Keratinocyte (primary cell): ENCODE measurements at regions not wholly inside any gene's neighbourhood (a gene's known extent, or its start where the extent isn't known, plus 50 kb on each side); places are given as distances from the start of the nearest gene placed in this dataset.
"Not testable (repeated sequence)": the region's sequence is repeated elsewhere in the genome, so short reads cannot be mapped to it uniquely, and the experiment has no call there.

ENCODE experiments used
- DNase-seq: peaks from one replicate; pipeline ENCODE4 v3.0.0-alpha.2; 2011; ENCODE audit warnings: low read depth, missing footprints, low spot score
- FAIRE-seq: peaks from 2 replicates; lab custom pipeline; 2011; peaks lifted over from hg19 to GRCh38; lab: Jason Lieb, UNC
- H2AFZ ChIP-seq: 2 replicates; pipeline ENCODE4 v1.6.0; 2012; ENCODE audit warnings: low read length, control low read depth, inconsistent platforms; ENCODE audit not compliant: control insufficient read depth
- H3K27ac ChIP-seq: 2 replicates; pipeline ENCODE4 v1.5.1; 2011; ENCODE audit warnings: low read length; ENCODE audit not compliant: control insufficient read depth, insufficient read depth
- H3K27me3 ChIP-seq: 3 replicates; pipeline ENCODE4 v1.6.0; 2011; ENCODE audit warnings: low read length; ENCODE audit not compliant: control insufficient read depth, insufficient read depth; ENCODE audit errors: extremely low read depth
- H3K36me3 ChIP-seq, 2 experiments: 2 replicates in 1 of 2; 3 replicates in 1 of 2; pipeline ENCODE4 v1.5.1; 2011; ENCODE audit warnings: low read length in 2 of 2, mild to moderate bottlenecking in 1 of 2; ENCODE audit not compliant: control insufficient read depth in 2 of 2, insufficient read depth in 2 of 2; ENCODE audit errors: extremely low read depth in 1 of 2
- H3K4me1 ChIP-seq: 3 replicates; pipeline ENCODE4 v1.5.1; 2011; ENCODE audit warnings: low read length; ENCODE audit not compliant: control insufficient read depth, insufficient read depth; ENCODE audit errors: extremely low read depth
- H3K4me2 ChIP-seq: 3 replicates; pipeline ENCODE4 v1.6.0; 2011; ENCODE audit warnings: low read depth, low read length; ENCODE audit not compliant: control insufficient read depth, insufficient read depth; ENCODE audit errors: extremely low read depth
- H3K4me3 ChIP-seq, 3 experiments: fragments of 200-600 bp in 1 of 3; sonication (generic) in 1 of 3; 2 replicates in 2 of 3; 3 replicates in 1 of 3; pipeline ENCODE4 v1.5.1; 2011 to 2016; ENCODE audit warnings: low read length in 3 of 3, mild to moderate bottlenecking in 3 of 3, control low read depth in 2 of 3, inconsistent platforms in 1 of 3, low read depth in 1 of 3, mixed read lengths in 1 of 3, mixed run types in 1 of 3, moderate library complexity in 1 of 3; ENCODE audit not compliant: control insufficient read depth in 2 of 3, insufficient read depth in 2 of 3; ENCODE audit errors: extremely low read depth in 1 of 3
- H3K79me2 ChIP-seq: 2 replicates; pipeline ENCODE4 v1.6.0; 2012; ENCODE audit warnings: low read length; ENCODE audit not compliant: control insufficient read depth, insufficient read depth
- H3K9ac ChIP-seq: 3 replicates; pipeline ENCODE4 v1.6.0; 2011; ENCODE audit warnings: low read length; ENCODE audit not compliant: control insufficient read depth, insufficient read depth; ENCODE audit errors: extremely low read depth
- H3K9me1 ChIP-seq: 3 replicates; pipeline ENCODE4 v1.6.0; 2011; ENCODE audit warnings: low read length; ENCODE audit not compliant: control insufficient read depth, insufficient read depth; ENCODE audit errors: extremely low read depth
- H3K9me3 ChIP-seq: 2 replicates; pipeline ENCODE4 v1.5.1; 2012; ENCODE audit warnings: low read depth, low read length; ENCODE audit not compliant: control insufficient read depth
- H4K20me1 ChIP-seq: 3 replicates; pipeline ENCODE4 v1.6.0; 2011; ENCODE audit warnings: low read length; ENCODE audit not compliant: control insufficient read depth, insufficient read depth; ENCODE audit errors: extremely low read depth
- EZH2 ChIP-seq: IDR thresholded peaks from one replicate; pipeline ENCODE4 v1.6.1; 2012; ENCODE audit warnings: inconsistent platforms, mild to moderate bottlenecking, low read length, moderate library complexity
- dilution Hi-C: fragments of 300-500 bp; cut with MboI; formaldehyde crosslinking; loops from one replicate; pipeline ENCODE4 v1.7.0; 2020; ENCODE audit warnings: low sequenced_read_pairs; ENCODE audit not compliant: extremely low pct_ligation_motif_present
- TF ChIP-seq, protein P1 (sequence below), 3 experiments: IDR thresholded peaks in 1 of 3; conservative IDR thresholded peaks in 1 of 3; optimal IDR thresholded peaks in 1 of 3; 2 replicates in 2 of 3; 3 replicates in 1 of 3; pipeline versions ENCODE3 to v1.5.1; 2011; ENCODE audit warnings: low read length in 3 of 3, mild to moderate bottlenecking in 3 of 3, moderate library complexity in 2 of 3, control low read depth in 1 of 3, inconsistent platforms in 1 of 3; ENCODE audit not compliant: insufficient read depth in 2 of 3; ENCODE audit errors: extremely low read depth in 1 of 3

- Histone ChIP-seq H2AFZ (no peak overlapping the region), H3K4me3 (no peak overlapping the region), H3K9ac (no peak overlapping the region), H3K9me1 (no peaks in the 10 kb centered on the region), H3K9me3 (no peaks in the 10 kb centered on the region), H3K27me3 (no peaks in the 10 kb centered on the region), H3K36me3 (no peaks in the 10 kb centered on the region), H3K4me1 (no peaks in the 10 kb centered on the region), H3K27ac (no peak overlapping the region), H4K20me1 (no peaks in the 10 kb centered on the region), H3K79me2 (no peaks in the 10 kb centered on the region), H3K4me2 (no peak overlapping the region)
- FAIRE-seq (no peak), DNase-seq (no peak)
- dilution Hi-C loops: no loop called here
- no peak for TF ChIP-seq EZH2
- TF ChIP-seq, protein P1, sequence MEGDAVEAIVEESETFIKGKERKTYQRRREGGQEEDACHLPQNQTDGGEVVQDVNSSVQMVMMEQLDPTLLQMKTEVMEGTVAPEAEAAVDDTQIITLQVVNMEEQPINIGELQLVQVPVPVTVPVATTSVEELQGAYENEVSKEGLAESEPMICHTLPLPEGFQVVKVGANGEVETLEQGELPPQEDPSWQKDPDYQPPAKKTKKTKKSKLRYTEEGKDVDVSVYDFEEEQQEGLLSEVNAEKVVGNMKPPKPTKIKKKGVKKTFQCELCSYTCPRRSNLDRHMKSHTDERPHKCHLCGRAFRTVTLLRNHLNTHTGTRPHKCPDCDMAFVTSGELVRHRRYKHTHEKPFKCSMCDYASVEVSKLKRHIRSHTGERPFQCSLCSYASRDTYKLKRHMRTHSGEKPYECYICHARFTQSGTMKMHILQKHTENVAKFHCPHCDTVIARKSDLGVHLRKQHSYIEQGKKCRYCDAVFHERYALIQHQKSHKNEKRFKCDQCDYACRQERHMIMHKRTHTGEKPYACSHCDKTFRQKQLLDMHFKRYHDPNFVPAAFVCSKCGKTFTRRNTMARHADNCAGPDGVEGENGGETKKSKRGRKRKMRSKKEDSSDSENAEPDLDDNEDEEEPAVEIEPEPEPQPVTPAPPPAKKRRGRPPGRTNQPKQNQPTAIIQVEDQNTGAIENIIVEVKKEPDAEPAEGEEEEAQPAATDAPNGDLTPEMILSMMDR (optimal IDR thresholded peaks at IDR 0.05 in 1 of 3, IDR thresholded peaks at IDR 0.05 in 1 of 3, conservative IDR thresholded peaks at IDR 0.05 in 1 of 3; ENCODE audit: extremely low read depth in 1 of 3, insufficient read depth in 2 of 3, low read length in 3 of 3): no peak
Measured at GRCh38 chr2:228763379-228763981, 507.6 kb downstream of the PID1 start.

DNA sequence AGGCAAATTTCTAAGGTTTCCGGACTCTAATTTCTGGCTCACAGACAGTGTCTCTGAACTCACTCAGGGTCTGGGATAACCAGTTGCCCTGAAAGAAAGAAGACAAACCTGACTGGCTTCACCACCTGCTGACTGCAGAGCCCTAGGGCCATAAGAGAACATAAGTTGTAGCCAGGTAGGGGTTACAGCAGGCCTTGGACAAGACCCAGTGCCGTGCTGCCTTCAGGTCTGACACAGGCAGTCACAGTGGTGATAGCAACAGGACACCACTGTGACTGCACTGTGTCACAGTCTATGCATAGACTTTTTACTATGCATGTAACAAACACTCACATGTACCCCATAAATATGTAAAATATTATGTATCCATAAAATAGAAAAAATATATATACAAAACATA lies 508.5 kb downstream of the PID1 start:
- TF ChIP-seq EZH2: no peak
- TF ChIP-seq, protein P1 (optimal IDR thresholded peaks at IDR 0.05 in 1 of 3, IDR thresholded peaks at IDR 0.05 in 1 of 3, conservative IDR thresholded peaks at IDR 0.05 in 1 of 3; ENCODE audit: extremely low read depth in 1 of 3, insufficient read depth in 2 of 3, low read length in 3 of 3): no peak
- FAIRE-seq: no peak
- Histone ChIP-seq H2AFZ (no peak overlapping the region), H3K9ac (no peak overlapping the region), H3K27me3 (no peaks in the 10 kb centered on the region), H3K36me3 (no peaks in the 10 kb centered on the region), H3K4me3 (no peak overlapping the region), H3K79me2 (no peaks in the 10 kb centered on the region), H3K9me3 (no peaks in the 10 kb centered on the region), H3K9me1 (no peaks in the 10 kb centered on the region), H3K4me2 (no peak overlapping the region), H3K4me1 (no peaks in the 10 kb centered on the region), H4K20me1 (no peaks in the 10 kb centered on the region), H3K27ac (no peak overlapping the region)
- dilution Hi-C loops: no loop called here
- DNase-seq: no peak

DNA sequence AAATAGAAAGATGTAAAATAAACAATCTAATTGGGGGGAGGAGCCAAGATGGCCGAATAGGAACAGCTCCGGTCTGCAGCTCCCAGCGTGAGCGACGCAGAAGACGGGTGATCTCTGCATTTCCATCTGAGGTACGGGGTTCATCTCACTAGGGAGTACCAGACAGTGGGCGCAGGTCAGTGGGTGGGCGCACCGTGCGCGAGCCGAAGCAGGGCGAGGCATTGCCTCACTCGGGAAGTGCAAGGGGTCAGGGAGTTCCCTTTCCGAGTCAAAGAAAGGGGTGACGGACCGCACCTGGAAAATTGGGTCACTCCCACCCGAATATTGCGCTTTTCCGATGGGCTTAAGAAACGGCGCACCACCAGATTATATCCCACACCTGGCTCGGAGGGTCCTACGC lies 515.4 kb downstream of the PID1 start:
- H3K36me3 ChIP-seq, H2AFZ ChIP-seq, H3K9me1 ChIP-seq, DNase-seq, H3K4me2 ChIP-seq, H4K20me1 ChIP-seq, H3K4me3 ChIP-seq, dilution Hi-C loops, H3K9me3 ChIP-seq, H3K9ac ChIP-seq, FAIRE-seq, H3K4me1 ChIP-seq, H3K27ac ChIP-seq, H3K27me3 ChIP-seq, H3K79me2 ChIP-seq: not testable (repeated sequence)
